GM19351 (cell line): ENCODE measurements at regions not wholly inside any gene's neighbourhood (a gene's known extent, or its start where the extent isn't known, plus 50 kb on each side); places are given as distances from the start of the nearest gene placed in this dataset.
"Not testable (repeated sequence)": the region's sequence is repeated elsewhere in the genome, so short reads cannot be mapped to it uniquely, and the experiment has no call there.

Experiments used
- ATAC-seq: cut with Tn5 transposase; IDR thresholded peaks from one replicate; pipeline ENCODE4 v1.9.1; 2021; ENCODE audit warnings: mild to moderate bottlenecking, moderate library complexity; ENCODE audit not compliant: unreplicated experiment

DNA sequence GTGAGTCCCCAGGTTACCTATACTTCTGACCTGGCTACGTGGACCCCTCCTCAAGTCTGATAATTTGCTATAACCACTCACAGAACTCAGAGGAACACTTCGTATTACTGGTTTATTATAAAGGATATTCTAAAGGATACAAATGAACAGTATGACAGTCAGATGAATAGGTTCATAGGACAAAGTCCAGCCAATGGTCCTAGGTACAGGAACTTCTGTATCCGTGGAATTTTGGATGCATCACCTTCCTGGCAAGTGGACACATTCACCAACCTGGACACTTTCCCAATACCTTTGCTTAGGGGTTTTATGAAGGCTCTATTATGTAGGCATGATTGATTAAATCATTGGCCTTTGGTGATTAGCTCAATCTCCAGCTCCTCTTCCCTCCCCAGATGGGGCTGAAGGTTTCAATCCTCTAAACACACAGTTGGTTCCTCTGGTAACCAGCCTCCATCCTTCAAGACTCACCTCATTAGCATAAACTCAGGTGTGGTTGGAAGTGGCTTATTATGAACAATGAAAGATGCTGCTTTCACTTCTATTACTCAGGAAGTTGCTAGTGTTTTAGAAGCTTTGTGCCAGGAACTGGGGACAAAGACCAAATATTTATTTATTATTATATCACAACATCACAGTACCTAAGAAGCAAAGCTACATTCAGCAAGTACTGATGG lies 149.6 kb upstream of the ELL2 start:
- no peak for ATAC-seq

DNA sequence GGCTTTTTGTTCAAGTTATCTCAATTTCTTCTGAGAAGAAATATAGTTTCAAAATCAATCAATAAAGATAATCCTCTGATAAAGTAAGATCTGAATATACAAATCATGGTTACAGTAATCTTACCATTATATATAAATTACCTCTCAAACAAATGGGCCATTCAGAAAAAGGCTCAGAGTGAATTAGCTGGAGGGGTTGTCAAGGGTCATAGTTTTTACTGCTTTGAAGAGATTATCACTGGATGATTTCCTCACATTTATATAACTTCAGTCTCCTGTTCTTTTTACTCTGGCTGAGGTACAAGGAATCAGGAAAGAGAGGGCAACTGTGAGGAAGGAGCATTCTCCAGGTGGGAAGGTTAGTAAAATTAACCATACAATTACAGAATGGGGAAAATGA lies 148.6 kb upstream of the ELL2 start:
- no peak for ATAC-seq

DNA sequence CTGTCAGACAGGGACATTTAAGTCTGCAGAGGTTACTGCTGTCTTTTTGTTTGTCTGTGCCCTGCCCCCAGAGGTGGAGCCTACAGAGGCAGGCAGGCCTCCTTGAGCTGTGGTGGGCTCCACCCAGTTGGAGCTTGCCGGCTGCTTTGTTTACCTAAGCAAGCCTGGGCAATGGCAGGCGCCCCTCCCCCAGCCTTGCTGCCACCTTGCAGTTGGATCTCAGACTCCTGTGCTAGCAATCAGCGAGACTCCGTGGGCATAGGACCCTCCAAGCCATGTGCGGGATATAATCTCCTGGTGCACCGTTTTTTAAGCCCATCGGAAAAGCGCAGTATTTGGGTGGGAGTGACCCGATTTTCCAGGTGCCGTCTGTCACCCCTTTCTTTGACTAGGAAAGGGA lies 147.0 kb upstream of the ELL2 start:
- ATAC-seq: not testable (repeated sequence)

DNA sequence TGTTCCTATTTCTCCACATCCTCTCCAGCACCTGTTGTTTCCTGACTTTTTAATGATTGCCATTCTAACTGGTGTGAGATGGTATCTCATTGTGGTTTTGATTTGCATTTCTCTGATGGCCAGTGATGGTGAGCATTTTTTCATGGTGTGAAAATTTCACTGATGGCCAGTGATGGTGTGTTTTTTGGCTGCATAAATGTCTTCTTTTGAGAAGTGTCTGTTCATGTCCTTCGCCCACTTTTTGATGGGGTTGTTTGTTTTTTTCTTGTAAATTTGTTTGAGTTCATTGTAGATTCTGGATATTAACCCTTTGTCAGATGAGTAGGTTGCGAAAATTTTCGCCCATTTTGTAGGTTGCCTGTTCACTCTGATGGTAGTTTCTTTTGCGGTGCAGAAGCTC lies 142.2 kb upstream of the ELL2 start:
- not testable (repeated sequence) for ATAC-seq

DNA sequence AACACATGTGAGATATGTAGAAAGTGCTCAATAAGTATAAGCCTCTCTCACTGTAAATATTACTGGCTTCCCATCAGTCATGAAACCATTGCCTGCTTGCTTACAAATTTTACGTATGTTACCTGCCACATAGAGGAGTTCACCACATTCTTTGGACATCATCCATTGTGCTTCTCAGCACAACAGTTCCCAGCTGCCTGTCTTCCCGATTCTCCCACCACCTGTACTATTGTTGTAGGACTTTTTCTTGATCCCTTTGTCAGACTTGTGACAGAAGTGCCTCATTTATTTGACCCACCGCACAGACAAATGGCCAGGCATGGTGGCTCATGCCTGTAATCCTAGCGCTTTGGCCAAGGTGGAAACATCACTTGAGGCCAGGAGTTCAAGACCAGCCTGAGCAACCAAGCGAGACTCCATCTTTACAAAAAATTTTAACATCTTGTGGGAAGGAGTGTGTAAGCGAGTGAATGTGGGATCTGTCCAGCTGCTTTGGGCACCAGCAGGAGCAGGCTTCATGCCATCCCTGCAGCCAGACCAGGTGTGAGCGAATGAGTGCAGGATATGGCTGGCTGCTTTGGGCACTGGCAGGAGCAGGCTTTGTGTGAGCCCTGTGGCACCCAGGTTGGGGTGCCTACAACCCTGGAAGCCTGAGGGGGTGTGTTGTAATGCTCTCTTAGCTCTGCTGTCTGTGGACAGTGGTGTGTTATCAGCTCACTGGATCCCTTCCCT lies 139.9 kb upstream of the ELL2 start:
- no peak for ATAC-seq

DNA sequence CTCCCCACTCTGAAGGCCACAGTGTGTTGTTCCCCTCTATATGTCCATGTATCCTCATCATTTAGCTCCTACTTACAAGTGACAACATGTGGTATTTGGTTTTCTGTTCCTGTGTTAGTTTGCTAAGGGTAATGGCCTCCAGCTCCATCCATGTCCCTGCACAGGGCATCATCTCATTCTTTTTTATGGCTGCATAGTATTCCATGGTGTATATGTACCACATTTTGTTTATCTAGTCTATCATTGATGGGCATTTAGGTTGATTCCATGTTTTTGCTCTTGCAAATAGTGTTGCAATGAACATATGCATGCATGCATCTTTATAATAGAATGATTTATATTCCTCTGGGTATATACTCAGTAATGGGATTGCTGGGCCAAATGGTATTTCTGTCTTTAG lies 135.8 kb upstream of the ELL2 start:
- not testable (repeated sequence) for ATAC-seq

DNA sequence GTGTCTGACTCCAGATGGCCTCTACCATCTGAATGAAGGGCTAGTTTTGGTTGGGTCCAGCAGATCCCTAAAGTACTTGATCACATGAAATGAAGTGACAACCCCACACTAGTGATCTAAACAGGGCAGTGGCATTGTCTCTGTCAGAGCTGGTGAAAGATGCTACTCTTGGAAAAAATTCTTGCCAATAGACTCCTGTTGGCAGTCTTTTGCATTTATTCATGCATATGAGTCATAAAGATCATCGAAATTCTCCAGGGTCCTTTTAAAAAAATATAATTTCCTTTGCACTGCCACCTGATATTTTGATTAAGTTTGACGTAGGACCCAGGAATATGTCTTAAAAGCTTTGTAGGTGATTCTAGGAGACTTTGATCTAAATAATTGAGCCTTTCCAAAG lies 135.1 kb upstream of the ELL2 start:
- no peak for ATAC-seq

DNA sequence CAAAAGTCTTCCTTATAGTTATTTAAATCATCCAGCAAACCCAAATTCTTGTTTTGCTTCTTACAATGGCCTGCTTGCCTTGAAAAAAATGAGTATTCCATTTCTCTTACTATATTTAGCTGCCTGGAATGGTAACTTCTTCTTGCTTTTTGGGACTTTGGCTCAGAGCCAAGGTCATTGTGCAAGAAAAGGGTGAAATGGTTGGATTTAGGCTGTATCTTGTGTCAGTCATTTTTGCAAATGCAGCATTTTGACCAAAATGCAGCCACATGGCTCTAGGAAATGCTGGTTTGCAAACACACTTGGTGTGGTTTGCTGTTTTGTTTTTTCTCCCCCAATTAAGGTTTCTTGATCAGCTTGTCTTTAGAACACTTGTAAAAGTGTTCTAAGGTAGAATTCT lies 133.3 kb upstream of the ELL2 start:
- no peak for ATAC-seq

DNA sequence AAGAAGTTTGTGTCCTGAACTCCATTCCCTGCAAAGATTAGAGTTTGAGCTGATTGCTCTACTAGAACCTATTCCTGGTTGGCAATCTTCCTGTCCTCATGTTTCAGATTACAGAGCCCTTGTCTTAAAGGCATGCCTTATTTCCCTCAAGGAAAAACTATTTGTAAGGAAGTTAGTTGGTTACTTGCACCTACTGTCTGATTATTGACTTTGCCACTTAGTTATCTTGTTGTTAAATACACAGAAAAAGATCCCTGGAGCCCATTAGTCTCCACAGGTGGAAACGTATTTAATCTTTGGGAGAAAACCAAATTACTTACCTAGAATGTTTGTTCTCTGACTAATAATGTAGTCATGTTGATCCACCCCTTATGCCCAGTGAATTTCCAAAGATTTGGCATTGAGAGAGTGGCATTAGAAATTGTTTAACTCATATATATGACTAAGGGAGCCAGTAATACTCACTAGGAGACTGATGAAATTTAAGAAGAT lies 132.3 kb upstream of the ELL2 start:
- no peak for ATAC-seq

DNA sequence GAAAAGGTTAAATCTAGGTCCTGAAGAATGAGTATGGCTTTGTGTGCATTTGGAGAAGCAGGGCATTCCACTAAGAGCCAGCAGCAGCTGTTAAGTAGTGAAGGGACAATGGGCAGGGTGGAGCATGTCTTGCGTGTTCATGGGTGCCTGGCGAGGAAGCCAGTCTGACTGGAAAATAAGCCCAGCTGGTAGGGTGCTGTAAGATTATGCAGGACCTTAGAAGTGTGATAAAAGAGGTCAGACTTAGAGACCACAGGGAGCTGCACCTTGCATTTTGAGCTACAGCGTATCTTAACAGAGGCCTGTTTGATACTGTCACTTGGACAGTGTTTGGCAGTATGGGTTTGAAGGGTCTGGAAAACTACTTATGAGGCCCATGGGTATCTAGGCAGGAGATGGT lies 131.7 kb upstream of the ELL2 start:
- ATAC-seq: no peak

DNA sequence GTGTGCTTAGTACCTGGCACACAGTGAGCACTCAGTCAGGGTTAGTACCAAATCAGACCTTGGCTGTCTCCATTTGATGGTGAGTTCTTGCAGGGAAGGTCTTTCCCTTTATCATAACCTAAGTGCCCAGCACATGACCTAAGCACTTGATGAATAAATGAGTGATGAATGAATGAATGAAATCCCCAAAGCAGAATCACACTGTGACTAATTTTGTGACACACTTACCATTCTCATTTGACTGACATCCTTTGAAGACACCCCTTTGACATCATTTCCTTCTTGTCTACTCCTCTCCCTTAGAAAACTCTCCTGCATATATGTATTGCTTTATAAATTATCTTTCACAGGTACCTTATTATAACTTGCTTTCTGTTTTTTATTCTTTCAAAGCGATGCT lies 130.2 kb upstream of the ELL2 start:
- no peak for ATAC-seq

DNA sequence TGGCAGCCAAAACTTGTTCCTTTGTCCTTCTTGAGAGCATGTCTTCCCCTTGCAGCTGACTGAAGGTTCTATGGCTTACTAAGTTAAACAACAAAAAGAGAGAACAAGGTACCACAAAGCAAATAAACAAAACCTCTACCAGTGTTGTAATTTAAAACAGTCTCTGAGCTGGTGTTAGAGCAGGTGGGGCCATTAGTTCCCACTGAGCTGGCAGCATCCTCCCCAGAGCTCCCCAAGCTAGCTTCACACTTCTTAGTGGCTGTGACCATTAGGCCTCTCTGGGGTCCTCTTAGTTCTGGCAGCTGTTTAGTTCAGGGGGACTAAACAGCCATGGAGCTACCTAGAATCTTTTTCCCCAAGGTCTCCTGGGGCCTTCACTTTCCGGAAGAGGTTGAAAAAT lies 128.6 kb upstream of the ELL2 start:
- ATAC-seq: no peak

DNA sequence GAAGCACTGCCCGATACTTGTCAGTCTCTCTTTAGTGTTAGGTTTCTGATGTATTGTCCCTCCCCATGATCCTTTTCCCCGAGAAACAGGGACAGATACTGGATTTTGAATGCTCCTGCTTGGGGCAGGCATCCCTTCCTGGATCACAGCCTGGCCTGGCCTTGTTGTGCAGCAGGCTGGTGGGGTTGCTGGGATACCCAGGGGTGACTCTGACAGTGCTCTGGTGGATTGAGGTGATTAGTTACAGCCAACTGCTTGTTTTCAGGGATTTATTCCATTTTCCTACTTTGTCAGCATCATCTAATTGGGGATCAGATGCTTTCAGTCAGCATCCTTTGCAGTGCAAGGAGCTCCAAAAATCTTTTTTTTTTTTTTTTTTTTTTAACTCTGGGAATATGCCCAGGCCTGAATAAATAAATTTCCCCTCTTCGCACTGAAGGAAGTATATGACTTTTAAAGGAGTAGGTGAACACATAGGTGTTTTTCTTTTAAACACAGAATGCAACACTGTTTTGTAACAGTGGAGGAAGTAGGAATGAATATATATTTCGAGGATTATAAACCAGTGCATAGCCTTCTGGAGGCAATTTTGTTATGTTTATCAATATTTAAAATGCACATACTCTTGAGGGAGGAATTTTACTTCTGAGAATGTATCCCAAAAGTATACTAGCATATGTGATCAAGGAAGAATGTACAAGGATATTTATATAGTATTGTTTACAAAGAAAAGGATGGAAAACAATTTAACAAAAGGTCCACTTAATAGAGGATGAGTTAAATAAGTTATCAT lies 127.3 kb upstream of the ELL2 start:
- no peak for ATAC-seq

DNA sequence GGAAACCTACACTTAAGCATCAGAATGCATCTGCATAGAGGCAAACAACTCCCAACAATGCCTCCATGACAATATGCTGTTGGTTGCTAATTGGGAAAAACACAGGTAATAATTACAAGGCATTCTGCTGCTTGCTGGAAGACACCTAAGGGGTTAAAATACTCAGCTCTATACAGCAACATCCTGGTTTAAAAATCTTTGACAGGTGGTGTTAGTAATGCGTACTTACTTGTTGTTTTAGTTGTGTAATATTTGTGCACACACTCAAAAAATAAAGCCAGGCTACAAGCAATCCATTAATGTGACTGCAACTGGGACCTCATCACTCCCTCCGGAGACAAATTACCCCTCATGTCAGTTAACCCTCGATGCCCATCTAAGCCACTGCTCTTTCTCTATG lies 126.3 kb upstream of the ELL2 start:
- ATAC-seq: no peak

DNA sequence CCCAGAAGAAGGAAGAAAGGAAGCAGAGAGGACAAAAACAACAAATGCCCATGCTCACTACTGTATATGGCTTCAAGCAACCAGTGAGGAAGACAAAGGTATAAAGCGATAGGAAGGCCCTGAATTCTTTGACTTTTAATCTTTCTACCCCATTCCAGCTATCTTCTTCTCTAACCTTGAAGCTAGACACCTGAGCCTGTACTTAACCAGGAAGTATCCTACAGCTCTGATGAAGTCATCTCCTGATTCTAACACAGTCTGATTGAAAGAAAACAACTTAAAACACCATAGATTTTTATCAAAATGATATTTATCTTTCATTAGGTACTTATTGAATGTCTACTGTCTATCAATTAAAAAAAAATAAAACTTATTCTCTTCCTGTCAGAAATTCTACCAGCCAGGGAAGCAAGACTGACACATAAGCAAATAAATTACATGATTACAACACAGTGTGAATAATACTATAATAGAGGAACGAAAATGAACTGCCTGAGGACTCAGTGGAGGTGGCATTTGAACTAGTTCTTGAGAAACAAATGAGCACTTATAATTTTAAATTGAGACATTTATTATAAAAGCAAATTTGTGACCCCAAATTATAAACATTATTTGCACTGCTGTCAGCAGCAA lies 123.3 kb upstream of the ELL2 start:
- ATAC-seq: no peak

DNA sequence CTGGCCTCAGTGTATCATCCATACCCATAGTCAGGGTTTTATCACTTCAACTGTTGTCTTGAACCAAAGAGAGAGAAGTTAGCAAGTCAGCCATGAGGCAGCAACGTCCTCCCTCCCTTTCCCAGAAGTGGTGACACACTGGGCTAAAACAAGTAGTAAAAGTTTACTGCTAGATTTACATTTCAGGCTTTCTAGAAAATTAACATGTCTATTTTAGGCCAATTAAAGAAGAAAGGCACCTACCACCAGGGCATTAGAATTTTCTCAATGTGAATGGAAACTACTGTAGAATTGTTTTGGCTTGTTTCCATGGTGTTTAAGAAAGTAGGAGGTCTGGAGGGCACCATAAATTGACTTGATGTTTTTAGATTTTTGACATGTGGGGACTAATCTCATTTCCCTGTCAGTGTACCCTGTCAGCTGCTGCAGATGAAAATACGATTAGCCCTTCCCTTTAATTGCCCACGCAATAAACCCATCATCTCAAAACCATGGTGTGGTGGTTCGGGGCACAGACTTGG lies 121.8 kb upstream of the ELL2 start:
- ATAC-seq: no peak

DNA sequence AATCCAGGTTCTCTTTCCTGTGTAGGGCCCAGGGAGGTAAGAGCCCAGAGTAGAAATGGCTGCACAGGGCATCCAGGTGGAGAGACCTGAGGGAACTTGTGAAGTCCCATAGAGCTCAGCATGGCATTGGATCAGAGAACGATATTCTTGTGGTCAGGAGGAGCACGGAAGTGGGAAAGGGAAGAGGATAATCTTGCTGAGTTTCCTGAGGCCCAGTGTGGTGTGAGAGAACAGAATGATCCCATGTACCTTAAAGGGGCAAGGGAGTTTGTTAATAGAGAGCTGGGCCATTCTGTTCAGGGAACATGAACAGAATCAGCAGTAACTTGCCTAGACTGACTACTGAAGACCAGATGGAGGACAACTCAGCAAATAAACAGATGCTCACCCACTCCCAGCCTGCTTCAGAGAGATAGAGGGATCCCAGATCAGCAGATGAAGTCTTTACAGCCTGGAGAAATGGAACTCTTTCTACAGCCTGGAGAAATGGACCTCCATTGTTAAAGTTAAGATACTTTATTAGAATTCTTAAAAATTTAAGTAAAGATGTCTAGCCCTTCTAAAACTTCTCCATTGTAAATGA lies 119.7 kb upstream of the ELL2 start:
- ATAC-seq: no peak

DNA sequence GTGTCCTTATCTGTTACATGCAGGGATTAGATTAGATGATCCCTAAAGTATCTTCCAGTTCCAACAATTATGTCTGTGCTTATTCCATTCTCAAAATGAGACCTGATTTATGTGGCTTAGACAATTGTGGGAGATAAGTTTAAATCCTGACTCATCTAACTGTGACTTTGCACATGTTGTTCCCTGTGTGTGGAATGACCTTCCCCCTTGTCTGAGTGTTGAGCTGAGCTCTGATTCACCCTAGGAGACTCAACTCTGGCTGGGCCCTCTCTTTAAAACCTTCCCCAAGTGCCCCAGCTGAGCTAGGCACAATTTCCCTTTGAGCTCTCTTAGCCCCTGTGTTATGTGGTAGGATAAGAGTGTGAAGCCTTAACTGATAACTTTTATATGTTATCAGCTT lies 118.9 kb upstream of the ELL2 start:
- no peak for ATAC-seq

DNA sequence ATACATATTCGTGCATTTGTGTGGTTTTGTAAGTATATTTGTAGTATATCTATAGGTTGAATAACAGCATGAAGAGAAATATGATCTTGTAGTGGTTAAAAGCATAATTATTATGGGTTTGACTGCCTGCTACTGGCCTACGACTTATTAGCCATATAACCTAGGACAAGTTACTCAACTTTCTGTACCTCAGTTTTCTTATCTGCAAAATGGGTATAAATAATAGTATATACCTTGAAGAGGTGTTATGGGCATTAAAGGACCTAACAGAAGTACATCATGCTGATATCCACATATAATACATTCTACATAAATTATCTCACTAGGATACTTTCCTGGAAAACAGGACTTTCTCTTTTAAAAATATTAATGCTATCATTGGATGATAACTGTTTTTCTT lies 118.3 kb upstream of the ELL2 start:
- no peak for ATAC-seq

DNA sequence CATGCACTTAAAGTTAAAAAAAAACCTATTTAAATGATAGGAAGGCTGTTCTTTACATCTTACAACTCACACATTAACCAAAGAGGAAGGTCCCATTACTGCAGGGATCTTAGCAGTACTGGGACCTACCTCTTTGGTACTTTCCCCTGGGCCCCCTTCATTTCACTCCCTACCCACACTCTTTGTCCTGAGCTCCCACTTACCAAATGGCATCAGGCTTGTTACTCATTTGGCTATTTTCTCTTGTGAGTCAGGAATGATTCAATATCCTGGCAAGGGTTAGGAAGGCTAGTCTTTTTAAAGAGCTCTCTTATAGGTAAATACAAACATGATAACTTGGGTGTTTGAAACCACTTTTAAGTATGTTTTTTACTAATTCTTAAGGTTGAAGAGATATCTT lies 117.4 kb upstream of the ELL2 start:
- no peak for ATAC-seq

DNA sequence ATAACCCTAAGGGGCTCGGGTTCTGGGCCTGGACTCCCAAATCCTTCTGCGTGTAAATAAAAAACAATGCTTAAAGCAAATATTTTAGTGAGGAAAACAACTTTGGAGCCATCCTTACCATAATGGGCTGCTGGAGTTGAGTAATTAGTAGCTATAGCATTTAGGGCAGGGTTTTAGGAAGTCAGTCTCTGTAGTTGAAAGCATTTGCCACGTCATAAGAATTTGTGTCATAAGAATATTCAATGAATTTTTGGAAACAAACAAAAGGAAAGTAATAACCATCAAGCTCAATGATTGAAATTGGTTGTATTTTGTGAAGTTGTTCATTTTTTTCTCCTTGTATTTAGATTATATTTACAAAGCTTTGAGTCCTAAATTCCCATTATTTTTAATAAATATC lies 114.8 kb upstream of the ELL2 start:
- ATAC-seq: no peak
